ENCODE measurements at regions not wholly inside any gene's neighbourhood (a gene's known extent, or its start where the extent isn't known, plus 50 kb on each side); places are given as distances from the start of the nearest gene placed in this dataset.

DNA sequence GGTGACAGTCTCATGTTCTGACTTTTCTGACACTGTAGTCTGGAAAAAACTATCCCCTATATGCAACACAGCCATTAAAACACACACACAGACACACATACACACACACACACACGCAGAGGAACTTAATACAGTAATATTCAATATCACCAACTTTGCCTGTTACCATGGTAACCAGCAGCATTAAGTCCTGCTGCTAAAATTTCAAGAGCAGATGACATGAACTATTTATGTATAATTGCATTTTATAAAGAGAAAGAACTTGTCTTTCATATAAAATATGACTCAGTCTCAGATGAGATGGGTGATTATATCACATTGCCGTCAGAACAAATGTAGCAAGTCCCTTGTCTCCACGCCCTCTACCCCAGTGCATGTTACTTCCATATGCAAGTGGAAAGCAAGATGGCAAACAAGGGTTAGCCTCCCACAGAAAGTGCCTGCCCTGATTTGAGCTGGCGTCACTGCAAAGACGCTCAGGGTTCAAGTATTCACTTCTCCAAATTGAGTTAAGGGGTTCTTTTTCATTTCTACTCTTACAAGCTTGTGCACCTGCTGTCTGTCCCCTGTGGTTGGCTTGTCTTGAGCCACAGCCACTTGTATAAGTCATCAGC is 576.8 kb downstream of the UQCRFS1 start:
- Histone ChIP-seq H3K9me3 (no peaks in the 10 kb centered on the region), H3K36me3 (no peaks in the 10 kb centered on the region), H3K4me3 (no peak overlapping the region), H3K4me1 (no peaks in the 10 kb centered on the region), H3K27me3 (no peaks in the 10 kb centered on the region), H3K27ac (no peak overlapping the region)
- intact Hi-C loops (cut with DNase I) = no loop called here
- TF ChIP-seq EP300 (IDR thresholded peaks at IDR 0.05) (no peak), POLR2AphosphoS5 (IDR thresholded peaks at IDR 0.05) (no peak), POLR2A (IDR thresholded peaks at IDR 0.05) (no peak), CTCF (IDR thresholded peaks at IDR 0.05) (no peak)
- no peak for DNase-seq
- 71 to 73% methylated on average over 5 of the region's 5 CpGs for WGBS, 2 donors

DNA sequence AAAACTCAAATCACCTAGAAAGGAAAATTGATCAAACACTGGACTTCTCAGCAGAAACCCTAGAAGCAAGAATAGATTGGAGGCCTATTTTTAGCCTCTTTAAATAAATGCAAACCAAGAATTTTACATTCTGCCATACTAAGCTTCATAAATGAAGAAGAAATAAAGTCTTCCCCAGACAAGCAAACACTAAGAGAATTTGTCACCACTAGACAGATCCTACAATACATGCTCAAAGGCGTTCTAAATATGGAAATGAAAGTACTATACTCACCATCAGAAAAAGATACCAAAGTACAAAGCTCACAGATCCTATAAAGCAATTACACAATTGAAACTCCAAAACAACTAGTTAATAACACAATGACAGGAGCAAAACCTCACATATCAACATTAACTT is 578.1 kb downstream of the UQCRFS1 start:
- Histone ChIP-seq H3K36me3 (no peaks in the 10 kb centered on the region), H3K9me3 (no peaks in the 10 kb centered on the region), H3K27ac (no peak overlapping the region), H3K4me3 (no peak overlapping the region), H3K27me3 (no peaks in the 10 kb centered on the region), H3K4me1 (no peaks in the 10 kb centered on the region)
- 47 to 74% methylated on average over 1 of the region's 1 CpG for WGBS, 2 donors
- TF ChIP-seq EP300 (IDR thresholded peaks at IDR 0.05) (no peak), POLR2A (IDR thresholded peaks at IDR 0.05) (no peak), POLR2AphosphoS5 (IDR thresholded peaks at IDR 0.05) (no peak), CTCF (IDR thresholded peaks at IDR 0.05) (no peak)
- DNase-seq = no peak
- intact Hi-C loops (cut with DNase I) = no loop called here

DNA sequence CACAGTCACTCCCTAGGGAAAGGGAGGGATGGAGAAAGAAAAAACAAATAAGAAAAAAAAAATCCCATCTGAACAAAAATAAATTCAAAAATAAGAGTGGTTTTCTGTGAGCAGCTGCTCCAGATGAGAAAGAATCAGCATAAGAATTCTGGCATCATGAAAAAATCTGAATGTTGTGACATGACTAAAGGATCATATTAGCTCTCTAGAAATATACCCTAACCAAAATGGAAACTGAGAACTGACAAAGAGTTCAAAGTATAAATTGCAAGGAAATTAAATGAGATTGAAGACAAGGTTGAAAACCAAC is 579.0 kb downstream of the UQCRFS1 start:
- no peaks in the 10 kb centered on the region for H3K27me3 ChIP-seq
- intact Hi-C loops (cut with DNase I) = no loop called here
- TF ChIP-seq POLR2A (IDR thresholded peaks at IDR 0.05) = no peak
- TF ChIP-seq EP300 (IDR thresholded peaks at IDR 0.05) = no peak
- no peak for TF ChIP-seq CTCF (IDR thresholded peaks at IDR 0.05)
- no peak for TF ChIP-seq POLR2AphosphoS5 (IDR thresholded peaks at IDR 0.05)
- no peak overlapping the region for H3K27ac ChIP-seq
- no peaks in the 10 kb centered on the region for H3K9me3 ChIP-seq
- no peak for DNase-seq
- H3K4me1 ChIP-seq = no peaks in the 10 kb centered on the region
- no peak overlapping the region for H3K4me3 ChIP-seq
- H3K36me3 ChIP-seq = no peaks in the 10 kb centered on the region

DNA sequence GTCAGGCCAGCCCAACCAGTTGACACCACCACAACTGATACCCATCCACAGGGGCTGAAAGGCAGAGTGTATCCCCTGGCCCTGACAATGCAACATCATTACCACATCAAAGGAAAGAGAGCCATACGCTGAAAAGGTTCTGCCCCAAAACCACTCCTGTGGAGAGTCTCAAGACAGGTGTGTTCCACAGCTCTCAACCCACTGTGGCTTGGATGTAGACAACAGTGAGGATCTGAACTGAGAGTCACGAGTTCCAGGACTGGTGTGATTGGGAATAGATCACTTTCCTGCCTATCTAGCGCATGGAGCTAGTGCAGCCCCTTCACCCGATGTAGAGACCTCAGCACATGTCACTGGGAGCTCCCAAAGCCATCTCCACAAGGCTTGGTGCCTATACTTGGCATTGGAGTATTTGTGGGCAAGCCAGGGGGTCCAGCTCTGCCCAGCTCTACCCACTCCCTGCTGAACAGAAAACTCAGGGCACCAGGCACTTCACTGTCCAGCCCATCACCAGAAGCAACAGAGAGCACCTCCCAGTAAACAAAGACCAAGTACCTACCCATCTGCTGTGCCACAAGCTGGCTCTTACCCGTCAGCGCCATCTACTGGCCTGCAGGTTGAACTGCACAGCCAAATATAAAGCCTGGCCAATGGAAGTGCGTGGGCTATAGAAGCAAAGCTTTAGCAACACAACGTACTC is 579.5 kb downstream of the UQCRFS1 start:
- Histone ChIP-seq H3K27ac (no peak overlapping the region), H3K36me3 (no peaks in the 10 kb centered on the region), H3K9me3 (no peaks in the 10 kb centered on the region), H3K4me3 (no peak overlapping the region), H3K27me3 (no peaks in the 10 kb centered on the region), H3K4me1 (no peaks in the 10 kb centered on the region)
- TF ChIP-seq CTCF (IDR thresholded peaks at IDR 0.05) = peak in 3 of 4 experiments; percentile 38 to 58 (median 54)
- no peak for TF ChIP-seq POLR2AphosphoS5 (IDR thresholded peaks at IDR 0.05)
- no peak for DNase-seq
- intact Hi-C loops (cut with DNase I) = no loop called here
- 41 to 43% methylated on average over 8 of the region's 8 CpGs for WGBS, 2 donors

Measured in sigmoid colon (tissue), 6 donors.